Uterus (tissue), 2 donors: ENCODE measurements at regions not wholly inside any gene's neighbourhood (a gene's known extent, or its start where the extent isn't known, plus 50 kb on each side); places are given as distances from the start of the nearest gene placed in this dataset.

ENCODE experiments used
- POLR2A ChIP-seq, 2 donors: fragments of 450-650 bp; IDR thresholded peaks; one replicate each; pipeline ENCODE4 v1.6.1; 2016; ENCODE audit warnings: antibody characterized with exemption in 2 of 2, mild to moderate bottlenecking in 1 of 2, moderate library complexity in 1 of 2
- TF ChIP-seq, protein P1 (sequence below), 4 experiments: fragments of 200-600 bp in 2 of 4; fragments of 450-650 bp in 2 of 4; sonication (generic) in 2 of 4; IDR thresholded peaks; one replicate each; pipeline ENCODE4 v1.5.1; 2016 to 2019; ENCODE audit warnings: antibody characterized with exemption in 4 of 4, mild to moderate bottlenecking in 2 of 4, moderate library complexity in 1 of 4

DNA sequence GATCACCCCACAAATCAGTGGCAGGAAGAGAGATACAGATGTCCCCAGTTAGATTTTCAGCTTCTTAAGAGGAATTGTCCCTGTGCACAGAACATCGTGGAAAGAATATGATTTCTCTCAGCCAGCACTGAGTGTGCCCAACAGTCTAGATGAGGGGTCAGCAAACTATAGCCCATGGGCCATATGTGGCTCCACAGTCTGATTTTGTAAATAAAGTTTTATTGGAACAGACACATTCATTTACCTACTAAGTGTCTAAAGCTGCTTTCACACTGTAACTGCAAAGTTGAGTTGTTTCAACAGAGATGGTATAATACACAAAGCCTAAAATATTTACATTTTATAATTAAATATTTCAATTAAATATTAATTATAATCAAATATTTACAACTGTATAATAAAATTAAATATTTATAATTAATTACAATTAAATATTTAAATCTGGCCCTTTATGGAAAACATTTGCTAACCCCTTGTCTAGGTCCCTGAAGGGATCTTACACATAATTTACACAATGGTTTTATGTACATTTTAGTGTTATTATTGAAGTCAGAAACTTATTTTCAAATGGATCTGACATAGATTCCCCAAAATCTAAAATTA lies 407.6 kb downstream of the PTPRU start:
- TF ChIP-seq, protein P1, sequence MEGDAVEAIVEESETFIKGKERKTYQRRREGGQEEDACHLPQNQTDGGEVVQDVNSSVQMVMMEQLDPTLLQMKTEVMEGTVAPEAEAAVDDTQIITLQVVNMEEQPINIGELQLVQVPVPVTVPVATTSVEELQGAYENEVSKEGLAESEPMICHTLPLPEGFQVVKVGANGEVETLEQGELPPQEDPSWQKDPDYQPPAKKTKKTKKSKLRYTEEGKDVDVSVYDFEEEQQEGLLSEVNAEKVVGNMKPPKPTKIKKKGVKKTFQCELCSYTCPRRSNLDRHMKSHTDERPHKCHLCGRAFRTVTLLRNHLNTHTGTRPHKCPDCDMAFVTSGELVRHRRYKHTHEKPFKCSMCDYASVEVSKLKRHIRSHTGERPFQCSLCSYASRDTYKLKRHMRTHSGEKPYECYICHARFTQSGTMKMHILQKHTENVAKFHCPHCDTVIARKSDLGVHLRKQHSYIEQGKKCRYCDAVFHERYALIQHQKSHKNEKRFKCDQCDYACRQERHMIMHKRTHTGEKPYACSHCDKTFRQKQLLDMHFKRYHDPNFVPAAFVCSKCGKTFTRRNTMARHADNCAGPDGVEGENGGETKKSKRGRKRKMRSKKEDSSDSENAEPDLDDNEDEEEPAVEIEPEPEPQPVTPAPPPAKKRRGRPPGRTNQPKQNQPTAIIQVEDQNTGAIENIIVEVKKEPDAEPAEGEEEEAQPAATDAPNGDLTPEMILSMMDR (IDR thresholded peaks at IDR 0.05): no peak
- no peak for TF ChIP-seq POLR2A (IDR thresholded peaks at IDR 0.05)
